ENCODE measurements at regions not wholly inside any gene's neighbourhood (a gene's known extent, or its start where the extent isn't known, plus 50 kb on each side); places are given as distances from the start of the nearest gene placed in this dataset.

- CTCF ChIA-PET = no interaction called here
- POLR2A ChIA-PET = no interaction called here
- no peak for TF ChIP-seq CTCF (IDR thresholded peaks at IDR 0.05; ENCODE audit: control extremely low read depth, extremely low read depth, low read depth, missing control alignments)
- DNase-seq (ENCODE audit: extremely low spot score) = no peak
Measured at GRCh38 chr20:39698752-39699151, 736.6 kb downstream of the DHX35 start.

- no peak for TF ChIP-seq CTCF (IDR thresholded peaks at IDR 0.05; ENCODE audit: control extremely low read depth, extremely low read depth, low read depth, missing control alignments)
- DNase-seq (ENCODE audit: extremely low spot score) = no peak
- CTCF ChIA-PET = no interaction called here
- POLR2A ChIA-PET = no interaction called here
Measured at GRCh38 chr20:39691151-39691862, 729.2 kb downstream of the DHX35 start.

- peak; percentile 21 for TF ChIP-seq CTCF (IDR thresholded peaks at IDR 0.05; ENCODE audit: control extremely low read depth, extremely low read depth, low read depth, missing control alignments)
- DNase-seq (ENCODE audit: extremely low spot score) = peak; percentile 28
- CTCF ChIA-PET = interaction anchor here (1.0 to 4.4 kb wide), 7 partner anchors 9 to 202 kb away, joined by 3 to 37 read pairs (median 4); no protein-coding TSS in a partner anchor
- POLR2A ChIA-PET = no interaction called here
Measured at GRCh38 chr20:39676857-39677391, 714.8 kb downstream of the DHX35 start.

GRCh38 chr20:39676241-39676640 lies 714.1 kb downstream of the DHX35 start:
- ChIA-PET CTCF (interaction anchor here (1.0 to 4.4 kb wide), 7 partner anchors 9 to 202 kb away, joined by 3 to 37 read pairs (median 4); no protein-coding TSS in a partner anchor), POLR2A (no interaction called here)
- no peak for DNase-seq (ENCODE audit: extremely low spot score)
- no peak for TF ChIP-seq CTCF (IDR thresholded peaks at IDR 0.05; ENCODE audit: control extremely low read depth, extremely low read depth, low read depth, missing control alignments)

- ChIA-PET CTCF (interaction anchor here (0.9 to 4.4 kb wide), 2 partner anchors 11 to 198 kb away, joined by 3 to 37 read pairs; no protein-coding TSS in a partner anchor), POLR2A (no interaction called here)
- no peak for TF ChIP-seq CTCF (IDR thresholded peaks at IDR 0.05; ENCODE audit: control extremely low read depth, extremely low read depth, low read depth, missing control alignments)
- DNase-seq (ENCODE audit: extremely low spot score) = no peak
Measured at GRCh38 chr20:39674842-39675241, 712.7 kb downstream of the DHX35 start.

GRCh38 chr20:39670988-39671387 lies 708.8 kb downstream of the DHX35 start:
- ChIA-PET CTCF (no interaction called here), POLR2A (interaction anchor here (0.6 kb wide), 1 partner anchor 9 kb away, joined by 3 read pairs; no protein-coding TSS in a partner anchor)
- no peak for TF ChIP-seq CTCF (IDR thresholded peaks at IDR 0.05; ENCODE audit: control extremely low read depth, extremely low read depth, low read depth, missing control alignments)
- DNase-seq (ENCODE audit: extremely low spot score) = no peak

Measured in GM10248 (cell line).